Glomerular visceral epithelial cell (primary cell): ENCODE measurements at regions not wholly inside any gene's neighbourhood (a gene's known extent, or its start where the extent isn't known, plus 50 kb on each side); places are given as distances from the start of the nearest gene placed in this dataset.

Experiments used
- DNase-seq: peaks from one replicate; pipeline ENCODE4 v3.0.0-alpha.2; 2016; ENCODE audit errors: extremely low spot score

GRCh38 chr5:68924481-68925145, 169.2 kb upstream of the SLC30A5 start:
- DNase-seq, result peak; percentile 16

- no peak for DNase-seq
Measured at GRCh38 chr5:68928617-68929302, 165.1 kb upstream of the SLC30A5 start.

- DNase-seq, result no peak
Measured at GRCh38 chr5:68930139-68930538, 163.7 kb upstream of the SLC30A5 start.

GRCh38 chr5:68932830-68933434, 160.9 kb upstream of the SLC30A5 start:
- no peak for DNase-seq

- no peak for DNase-seq
Measured at GRCh38 chr5:68942169-68942568, 151.6 kb upstream of the SLC30A5 start.

GRCh38 chr5:68946728-68947127, 147.1 kb upstream of the SLC30A5 start:
- no peak for DNase-seq

- no peak for DNase-seq
Measured at GRCh38 chr5:68947986-68948385, 145.8 kb upstream of the SLC30A5 start.

- DNase-seq, result no peak
Measured at GRCh38 chr5:68949256-68949655, 144.6 kb upstream of the SLC30A5 start.

- no peak for DNase-seq
Measured at GRCh38 chr5:68949711-68950110, 144.1 kb upstream of the SLC30A5 start.

- DNase-seq, result no peak
Measured at GRCh38 chr5:68950125-68950524, 143.7 kb upstream of the SLC30A5 start.

GRCh38 chr5:68950930-68951329, 142.9 kb upstream of the SLC30A5 start:
- no peak for DNase-seq

GRCh38 chr5:68953231-68953874, 140.5 kb upstream of the SLC30A5 start:
- no peak for DNase-seq

- no peak for DNase-seq
Measured at GRCh38 chr5:68953875-68954617, 139.8 kb upstream of the SLC30A5 start.

GRCh38 chr5:68954618-68954910, 139.2 kb upstream of the SLC30A5 start:
- no peak for DNase-seq

GRCh38 chr5:68957591-68957990, 136.2 kb upstream of the SLC30A5 start:
- DNase-seq, result no peak

- DNase-seq, result no peak
Measured at GRCh38 chr5:68958428-68958827, 135.4 kb upstream of the SLC30A5 start.

GRCh38 chr5:68960456-68960855, 133.4 kb upstream of the SLC30A5 start:
- DNase-seq, result no peak

GRCh38 chr5:68960961-68961360, 132.9 kb upstream of the SLC30A5 start:
- no peak for DNase-seq

- no peak for DNase-seq
Measured at GRCh38 chr5:68961762-68962161, 132.1 kb upstream of the SLC30A5 start.

GRCh38 chr5:68962757-68963484, 130.9 kb upstream of the SLC30A5 start:
- DNase-seq, result peak; percentile 64

GRCh38 chr5:68964679-68965078, 129.1 kb upstream of the SLC30A5 start:
- DNase-seq, result no peak

- no peak for DNase-seq
Measured at GRCh38 chr5:68965926-68966325, 127.9 kb upstream of the SLC30A5 start.
